RWPE1 (cell line): ENCODE measurements at regions not wholly inside any gene's neighbourhood (a gene's known extent, or its start where the extent isn't known, plus 50 kb on each side); places are given as distances from the start of the nearest gene placed in this dataset.

Source experiments
- CTCF ChIA-PET: fragments of 350-600 bp; sonication (Branson Sonifier 250); formaldehyde crosslinking; extraction: SDS; loops from one replicate; lab custom pipeline; 2021; lab: Yijun Ruan, JAX
- POLR2A ChIA-PET: fragments of 400-600 bp; formaldehyde crosslinking; extraction: SDS; loops from one replicate; lab custom pipeline; 2020; ENCODE audit warnings: antibody characterized with exemption; ENCODE audit not compliant: low non-redundant PET; lab: Yijun Ruan, JAX
- DNase-seq: peaks from one replicate; pipeline ENCODE4 v3.0.0; 2012; ENCODE audit warnings: low spot score
- H3K27ac ChIP-seq: fragments of 450-650 bp; 2 replicates; pipeline ENCODE4 v1.5.1; 2017
- CTCF ChIP-seq: fragments of 450-650 bp; conservative IDR thresholded peaks from 2 replicates; pipeline ENCODE4 v1.5.1; 2017; ENCODE audit warnings: low read depth, mild to moderate bottlenecking

GRCh38 chr13:18948012-18948663 lies 233.5 kb downstream of the TUBA3C start:
- ChIA-PET CTCF (no interaction called here), POLR2A (no interaction called here)
- DNase-seq: no peak
- no peak overlapping the region for H3K27ac ChIP-seq
- no peak for TF ChIP-seq CTCF

DNA sequence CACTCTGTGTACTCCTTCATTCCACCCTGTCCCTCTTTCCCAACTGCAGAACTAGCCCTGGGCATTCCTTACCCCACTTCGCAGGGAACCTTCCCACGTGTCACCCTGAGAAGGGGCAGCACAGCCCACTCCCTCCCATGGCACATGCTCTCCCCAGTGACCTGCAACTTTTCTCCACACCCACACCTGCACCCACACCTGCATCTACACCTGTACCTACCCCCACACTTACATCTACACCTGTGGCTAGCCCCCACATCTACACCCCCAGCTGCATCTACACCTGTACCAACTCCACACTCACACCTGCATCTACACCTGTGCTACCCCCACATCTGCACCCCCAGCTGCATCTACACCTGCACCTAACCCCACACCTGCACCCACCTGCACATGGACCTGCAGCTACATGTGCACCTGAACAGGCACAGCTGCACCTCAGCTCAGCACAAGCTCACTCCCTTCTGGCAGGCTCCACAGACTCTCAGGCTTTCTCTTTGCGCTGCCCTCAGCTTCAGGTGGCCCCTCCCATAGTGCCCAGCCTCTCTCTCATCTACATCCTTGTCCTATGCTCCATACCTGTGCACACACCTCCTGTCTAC lies 234.1 kb downstream of the TUBA3C start:
- no peak for TF ChIP-seq CTCF
- no peak overlapping the region for H3K27ac ChIP-seq
- ChIA-PET POLR2A (no interaction called here), CTCF (no interaction called here)
- no peak for DNase-seq

DNA sequence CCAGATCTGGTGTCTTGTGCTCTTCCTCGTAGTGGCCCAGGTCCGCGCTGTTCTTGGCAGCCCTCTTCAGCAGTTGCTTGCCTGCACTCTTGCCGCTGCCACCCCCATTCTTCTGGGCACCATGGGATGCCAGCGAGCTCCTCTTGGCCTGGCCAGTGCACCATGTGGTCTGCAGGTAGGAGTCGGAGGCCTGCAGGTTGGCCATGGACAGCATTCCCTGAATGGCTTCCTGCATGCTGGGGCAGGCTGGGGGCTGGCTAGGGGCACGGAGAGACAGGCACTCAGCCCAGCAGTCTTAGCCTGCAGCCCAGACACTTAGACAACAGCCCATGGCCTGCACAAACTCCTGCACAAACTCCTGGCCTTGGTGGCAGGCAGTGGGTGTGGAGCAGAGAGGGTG lies 234.9 kb downstream of the TUBA3C start:
- H3K27ac ChIP-seq: no peak overlapping the region
- DNase-seq: no peak
- no peak for TF ChIP-seq CTCF
- ChIA-PET CTCF (no interaction called here), POLR2A (no interaction called here)

- H3K27ac ChIP-seq: no peak overlapping the region
- POLR2A ChIA-PET: no interaction called here
- CTCF ChIA-PET: no interaction called here
These were observed 237.0 kb downstream of the TUBA3C start for GRCh38 chr13:18944501-18945068.

DNA sequence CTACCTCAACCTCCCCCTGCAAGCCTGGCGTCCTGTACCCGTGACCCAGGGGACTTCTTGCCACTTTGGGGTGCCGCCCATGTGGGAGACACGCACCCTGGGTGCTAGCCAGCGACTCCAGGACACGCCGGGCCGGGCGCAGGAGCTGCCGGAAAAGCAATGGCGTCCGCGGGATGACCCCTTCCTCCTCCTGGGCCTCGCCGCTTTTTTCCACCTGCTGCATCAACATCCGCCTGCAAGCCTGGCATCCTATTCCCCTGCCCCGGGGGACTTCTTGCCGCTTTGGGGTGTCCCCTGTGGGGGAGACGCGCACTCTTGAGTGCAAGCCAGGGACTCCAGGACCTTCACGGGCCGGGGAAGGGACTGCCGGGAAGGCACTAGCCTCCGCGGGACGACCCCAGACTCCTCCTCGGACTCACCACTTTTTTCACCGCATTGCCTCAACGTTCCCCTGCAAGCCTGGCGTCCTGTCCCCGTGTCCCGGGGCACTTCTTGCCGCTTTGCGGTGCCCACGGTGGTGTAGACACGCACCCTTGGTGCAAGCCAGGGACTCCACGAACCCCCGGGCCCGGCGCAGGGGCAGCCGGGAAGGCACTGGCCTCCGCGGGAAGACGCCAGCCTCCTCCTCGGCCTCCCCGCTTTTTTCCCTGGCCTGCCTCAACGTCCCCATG lies 237.8 kb downstream of the TUBA3C start:
- CTCF ChIA-PET: no interaction called here
- DNase-seq: no peak
- POLR2A ChIA-PET: no interaction called here
- TF ChIP-seq CTCF: no peak
- no peak overlapping the region for H3K27ac ChIP-seq

More at GRCh38 chr13:18944501-18945068, 237.0 kb downstream of the TUBA3C start:
- no peak for TF ChIP-seq CTCF
- no peak for DNase-seq

DNA sequence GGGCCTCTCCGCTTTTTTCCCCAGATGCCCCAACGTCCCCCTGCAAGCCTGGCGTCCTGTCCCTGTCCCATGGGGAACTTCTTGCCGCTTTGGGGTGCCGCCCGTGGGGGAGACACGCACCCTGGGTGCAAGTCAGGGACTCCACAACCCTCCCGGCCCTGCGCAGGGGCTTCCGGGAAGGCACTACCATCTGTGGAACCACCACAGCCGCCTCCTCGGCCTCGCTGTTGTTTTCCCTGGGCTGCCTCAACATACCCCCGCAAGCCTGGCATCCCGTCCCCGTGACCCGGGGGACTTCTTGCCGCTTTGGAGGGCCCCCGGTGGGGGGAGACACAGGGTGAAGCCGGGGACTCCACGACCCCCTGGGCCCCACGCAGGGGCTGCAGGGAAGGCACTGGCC lies 238.4 kb downstream of the TUBA3C start:
- H3K27ac ChIP-seq: no peak overlapping the region
- POLR2A ChIA-PET: no interaction called here
- DNase-seq: no peak
- no peak for TF ChIP-seq CTCF
- CTCF ChIA-PET: no interaction called here
